Sigmoid colon (tissue), 6 donors: ENCODE measurements at regions not wholly inside any gene's neighbourhood (a gene's known extent, or its start where the extent isn't known, plus 50 kb on each side); places are given as distances from the start of the nearest gene placed in this dataset.

Experiments
- DNase-seq: peaks from one replicate; pipeline ENCODE4 v3.0.0-alpha.2; 2019
- H3K27ac ChIP-seq, 4 donors: fragments of 200-600 bp; sonication (generic); one replicate each; pipeline ENCODE4 v1.5.1; 2016 to 2019; ENCODE audit warnings: mild to moderate bottlenecking in 1 of 4
- H3K27me3 ChIP-seq, 3 donors: fragments of 200-600 bp; sonication (generic); one replicate each; pipeline ENCODE4 v1.5.1; 2019; ENCODE audit warnings: mild to moderate bottlenecking in 1 of 3
- H3K36me3 ChIP-seq, 4 donors: fragments of 200-600 bp; sonication (generic); one replicate each; pipeline ENCODE4 v1.5.1; 2016 to 2019
- H3K4me1 ChIP-seq, 4 donors: fragments of 200-600 bp; sonication (generic); one replicate each; pipeline ENCODE4 v1.5.1; 2017 to 2019
- H3K4me3 ChIP-seq, 4 donors: fragments of 200-600 bp; sonication (generic); one replicate each; pipeline ENCODE4 v1.5.1; 2017 to 2019; ENCODE audit warnings: mild to moderate bottlenecking in 2 of 4, moderate library complexity in 1 of 4
- H3K9me3 ChIP-seq, 4 donors: fragments of 200-600 bp in 3 of 4; sonication (generic) in 3 of 4; one replicate each; pipeline versions ENCODE4 v1.5.1 to v1.6.1; 2013 to 2019
- CTCF ChIP-seq, 4 experiments: fragments of 450-650 bp in 3 of 4; fragments of 200-600 bp in 1 of 4; IDR thresholded peaks; one replicate each; pipeline ENCODE4 v1.5.1; 2016 to 2019; ENCODE audit warnings: antibody characterized with exemption in 4 of 4, mild to moderate bottlenecking in 3 of 4, moderate library complexity in 2 of 4
- EP300 ChIP-seq, 4 donors: sonication (generic); formaldehyde crosslinking; IDR thresholded peaks; one replicate each; pipeline ENCODE4 v1.6.1; 2017; ENCODE audit warnings: antibody characterized with exemption in 4 of 4
- POLR2A ChIP-seq, 2 donors: fragments of 450-650 bp; IDR thresholded peaks; one replicate each; pipeline ENCODE4 v1.6.1; 2016; ENCODE audit warnings: antibody characterized with exemption in 2 of 2, mild to moderate bottlenecking in 2 of 2, moderate library complexity in 2 of 2
- POLR2AphosphoS5 ChIP-seq, 4 donors: sonication (generic); formaldehyde crosslinking; IDR thresholded peaks; one replicate each; pipeline ENCODE4 v1.6.1; 2017; ENCODE audit warnings: antibody characterized with exemption in 4 of 4
- WGBS, 2 donors: extraction: QIAGEN DNeasy Blood & Tissue Kit; methylation state at CpG; one replicate each; pipeline ENCODE4 v1.1.7; 2013; 5-methylcytosine and 5-hydroxymethylcytosine counted together
- intact Hi-C: fragments of 100-400 bp; cut with DNase I; formaldehyde crosslinking; loops from one replicate; pipeline ENCODE4 v1.15.1; 2023
- donor health status: healthy with polysubstance abuse.
- donor health status: healthy.

- TF ChIP-seq CTCF (IDR thresholded peaks at IDR 0.05) (no peak), POLR2A (IDR thresholded peaks at IDR 0.05) (no peak), POLR2AphosphoS5 (IDR thresholded peaks at IDR 0.05) (no peak), EP300 (IDR thresholded peaks at IDR 0.05) (no peak)
Observed at GRCh38 chr3:166324401-166324800, 487.2 kb upstream of the BCHE start.

GRCh38 chr3:166322391-166322790 lies 485.2 kb upstream of the BCHE start:
- intact Hi-C loops: no loop called here
- Histone ChIP-seq H3K9me3 (no peaks in the 10 kb centered on the region), H3K4me1 (no peaks in the 10 kb centered on the region), H3K27me3 (no peaks in the 10 kb centered on the region), H3K27ac (no peak overlapping the region), H3K36me3 (no peaks in the 10 kb centered on the region), H3K4me3 (no peak overlapping the region)
- TF ChIP-seq POLR2AphosphoS5 (IDR thresholded peaks at IDR 0.05): no peak
- TF ChIP-seq CTCF (IDR thresholded peaks at IDR 0.05): no peak
- TF ChIP-seq POLR2A (IDR thresholded peaks at IDR 0.05): no peak
- no peak for TF ChIP-seq EP300 (IDR thresholded peaks at IDR 0.05)
- no peak for DNase-seq
- WGBS, 2 donors: 18 to 71% methylated on average over 1 of the region's 1 CpG

More at GRCh38 chr3:166324401-166324800, 487.2 kb upstream of the BCHE start:
- 85 to 87% methylated on average over 5 of the region's 5 CpGs for WGBS, 2 donors
- DNase-seq: no peak
- Histone ChIP-seq H3K4me1 (no peaks in the 10 kb centered on the region), H3K9me3 (no peaks in the 10 kb centered on the region), H3K36me3 (no peaks in the 10 kb centered on the region), H3K4me3 (no peak overlapping the region), H3K27ac (no peak overlapping the region), H3K27me3 (no peaks in the 10 kb centered on the region)
- intact Hi-C loops: no loop called here

DNA sequence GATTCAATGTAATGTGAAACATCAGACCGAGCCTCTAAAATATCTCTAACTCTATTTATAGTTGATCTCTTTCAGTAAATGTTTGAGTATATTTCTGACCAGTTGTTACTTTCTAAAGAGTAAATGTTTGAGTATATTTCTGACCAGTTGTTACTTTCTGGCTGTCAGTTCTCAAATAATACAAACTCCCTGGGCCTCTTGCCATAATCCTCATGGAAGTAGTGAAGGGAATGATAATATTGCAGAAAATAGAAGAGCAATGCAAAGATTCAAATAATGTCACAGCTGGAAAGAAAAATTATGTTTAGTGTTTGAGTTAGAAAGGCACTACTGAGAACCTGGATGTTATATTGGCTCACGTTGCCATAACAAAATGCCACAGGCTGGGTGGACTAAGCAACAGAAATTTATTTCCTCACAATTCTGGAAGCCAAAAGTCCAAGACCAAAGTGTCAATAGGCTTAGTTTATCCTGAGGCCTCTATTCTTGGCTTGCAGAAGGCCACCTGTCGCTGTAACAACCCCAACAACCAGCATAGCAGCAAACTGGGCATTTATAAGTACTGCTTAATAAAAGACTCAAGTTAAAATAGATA lies 470.6 kb upstream of the BCHE start:
- no peak overlapping the region for H3K27ac ChIP-seq
- H3K4me1 ChIP-seq: peaks cover 0 to 21% (median 7%) of the 10 kb centered on the region in 4 donors
- TF ChIP-seq POLR2A (IDR thresholded peaks at IDR 0.05): no peak
- TF ChIP-seq POLR2AphosphoS5 (IDR thresholded peaks at IDR 0.05): no peak
- no peak for TF ChIP-seq CTCF (IDR thresholded peaks at IDR 0.05)
- no peak for TF ChIP-seq EP300 (IDR thresholded peaks at IDR 0.05)
- no peak for DNase-seq
- intact Hi-C loops: no loop called here
- H3K36me3 ChIP-seq: no peaks in the 10 kb centered on the region
- no peak overlapping the region for H3K4me3 ChIP-seq
- no peaks in the 10 kb centered on the region for H3K27me3 ChIP-seq
- 62 to 69% methylated on average over 3 of the region's 3 CpGs for WGBS, 2 donors
- H3K9me3 ChIP-seq: no peaks in the 10 kb centered on the region

- H3K9me3 ChIP-seq: no peaks in the 10 kb centered on the region
- H3K27ac ChIP-seq: no peak overlapping the region
- no peaks in the 10 kb centered on the region for H3K27me3 ChIP-seq
- no peaks in the 10 kb centered on the region for H3K36me3 ChIP-seq
- TF ChIP-seq POLR2A (IDR thresholded peaks at IDR 0.05) (no peak), CTCF (IDR thresholded peaks at IDR 0.05) (no peak), POLR2AphosphoS5 (IDR thresholded peaks at IDR 0.05) (no peak), EP300 (IDR thresholded peaks at IDR 0.05) (no peak)
- 46 to 66% methylated on average over 4 of the region's 4 CpGs for WGBS, 2 donors
- no peak for DNase-seq
- H3K4me1 ChIP-seq: peaks cover 0 to 21% (median 7%) of the 10 kb centered on the region in 4 donors
- no peak overlapping the region for H3K4me3 ChIP-seq
- intact Hi-C loops: no loop called here
Observed at GRCh38 chr3:166304584-166304983, 467.4 kb upstream of the BCHE start.

- DNase-seq: no peak
Observed at GRCh38 chr3:166303681-166304080, 466.5 kb upstream of the BCHE start.

More at GRCh38 chr3:166303681-166304080, 466.5 kb upstream of the BCHE start:
- no peaks in the 10 kb centered on the region for H3K36me3 ChIP-seq
- no peak overlapping the region for H3K27ac ChIP-seq
- no peaks in the 10 kb centered on the region for H3K9me3 ChIP-seq
- H3K4me1 ChIP-seq: peaks cover 0 to 16% (median 5%) of the 10 kb centered on the region in 4 donors
- H3K27me3 ChIP-seq: no peaks in the 10 kb centered on the region
- H3K4me3 ChIP-seq: no peak overlapping the region
- TF ChIP-seq CTCF (IDR thresholded peaks at IDR 0.05): no peak
- no peak for TF ChIP-seq EP300 (IDR thresholded peaks at IDR 0.05)
- no peak for TF ChIP-seq POLR2A (IDR thresholded peaks at IDR 0.05)
- TF ChIP-seq POLR2AphosphoS5 (IDR thresholded peaks at IDR 0.05): no peak
- intact Hi-C loops: no loop called here
